IMR-90 (cell line): ENCODE measurements at regions not wholly inside any gene's neighbourhood (a gene's known extent, or its start where the extent isn't known, plus 50 kb on each side); places are given as distances from the start of the nearest gene placed in this dataset.

Source experiments
- BHLHE40 ChIP-seq: fragments of 150-350 bp; IDR thresholded peaks from 2 replicates; pipeline ENCODE4 v1.6.1; 2016; ENCODE audit warnings: mild to moderate bottlenecking, low read depth, low read length
- CEBPB ChIP-seq: IDR thresholded peaks from 2 replicates; pipeline ENCODE4 v1.6.1; 2012; ENCODE audit warnings: low read depth, low read length, improper control_type of control experiment
- CTCF ChIP-seq: conservative IDR thresholded peaks from 2 replicates; pipeline ENCODE4 v1.5.1; 2012; ENCODE audit warnings: mild to moderate bottlenecking, low read depth, low read length, improper control_type of control experiment
- ELK1 ChIP-seq: fragments of 150-350 bp; IDR thresholded peaks from 2 replicates; pipeline ENCODE4 v1.6.1; 2016; ENCODE audit warnings: low read depth, mild to moderate bottlenecking, low read length, moderate library complexity, borderline replicate concordance
- FOS ChIP-seq: fragments of 150-350 bp; IDR thresholded peaks from 2 replicates; pipeline ENCODE4 v1.6.1; 2016; ENCODE audit warnings: low read depth, low read length
- MXI1 ChIP-seq: IDR thresholded peaks from 2 replicates; pipeline ENCODE4 v1.6.1; 2012; ENCODE audit warnings: low read depth, mild to moderate bottlenecking, low read length, moderate library complexity, borderline replicate concordance
- POLR2A ChIP-seq: IDR thresholded peaks from 2 replicates; pipeline ENCODE4 v1.6.1; 2012; ENCODE audit warnings: mild to moderate bottlenecking, low read depth, low read length
- RAD21 ChIP-seq: IDR thresholded peaks from 2 replicates; pipeline ENCODE4 v1.6.1; 2012; ENCODE audit warnings: low read length, improper control_type of control experiment
- RCOR1 ChIP-seq: IDR thresholded peaks from 2 replicates; pipeline ENCODE4 v1.6.1; 2012; ENCODE audit warnings: mild to moderate bottlenecking, low read length, improper control_type of control experiment; ENCODE audit not compliant: insufficient replicate concordance
- RFX5 ChIP-seq: IDR thresholded peaks from 2 replicates; pipeline ENCODE4 v1.8.0; 2012; ENCODE audit warnings: low read depth, mild to moderate bottlenecking, low read length, moderate library complexity
- SMC3 ChIP-seq: fragments of 150-350 bp; IDR thresholded peaks from 2 replicates; pipeline ENCODE4 v1.6.1; 2016; ENCODE audit warnings: low read depth, mild to moderate bottlenecking, antibody characterized with exemption, low read length, moderate library complexity
- USF2 ChIP-seq: fragments of 150-350 bp; IDR thresholded peaks from 2 replicates; pipeline ENCODE4 v1.6.1; 2017; ENCODE audit warnings: mild to moderate bottlenecking, antibody characterized with exemption, low read length, low read depth

- TF ChIP-seq POLR2A (no peak), ELK1 (no peak), CTCF (no peak), RAD21 (no peak), BHLHE40 (no peak), RFX5 (no peak), FOS (no peak), USF2 (no peak), CEBPB (no peak), MXI1 (no peak), SMC3 (no peak), RCOR1 (no peak)
Measured at GRCh38 chr6:81638366-81638765, 114.1 kb downstream of the TENT5A start.
